ENCODE measurements at regions not wholly inside any gene's neighbourhood (a gene's known extent, or its start where the extent isn't known, plus 50 kb on each side); places are given as distances from the start of the nearest gene placed in this dataset.

GRCh38 chr6:74902089-74902488, 303.8 kb downstream of the COL12A1 start:
- H3K36me3 ChIP-seq = no peaks in the 10 kb centered on the region
- no peaks in the 10 kb centered on the region for H3K4me1 ChIP-seq
- intact Hi-C loops (cut with DNase I; ENCODE audit: low total_unique reads) = no loop called here
- H3K9me3 ChIP-seq = peaks cover 0 to 54% (median 22%) of the 10 kb centered on the region in 8 donors
- 72 to 89% (median 82%) methylated on average over 1 of the region's 1 CpG for WGBS, 5 donors
- H3K4me3 ChIP-seq = no peak overlapping the region
- H3K27me3 ChIP-seq (replicated peaks in 1 of 7) = no peaks in the 10 kb centered on the region
- DNase-seq = no peak
- H3K27ac ChIP-seq = no peak overlapping the region
- TF ChIP-seq POLR2AphosphoS5 (IDR thresholded peaks at IDR 0.05) (no peak), POLR2A (IDR thresholded peaks at IDR 0.05) (no peak), CTCF (IDR thresholded peaks at IDR 0.05 in 8 of 11, conservative IDR thresholded peaks at IDR 0.05 in 3 of 11) (no peak)

- TF ChIP-seq POLR2AphosphoS5 (IDR thresholded peaks at IDR 0.05) (no peak), POLR2A (IDR thresholded peaks at IDR 0.05) (no peak), CTCF (IDR thresholded peaks at IDR 0.05 in 8 of 11, conservative IDR thresholded peaks at IDR 0.05 in 3 of 11) (no peak)
- intact Hi-C loops (cut with DNase I; ENCODE audit: low total_unique reads) = no loop called here
- WGBS, 5 donors = 68 to 87% (median 80%) methylated on average over 3 of the region's 3 CpGs
These were observed 304.3 kb downstream of the COL12A1 start for GRCh38 chr6:74901576-74901975.

GRCh38 chr6:74899416-74899815, 306.4 kb downstream of the COL12A1 start:
- TF ChIP-seq POLR2A (IDR thresholded peaks at IDR 0.05) (no peak), CTCF (IDR thresholded peaks at IDR 0.05 in 8 of 11, conservative IDR thresholded peaks at IDR 0.05 in 3 of 11) (no peak)
- no peaks in the 10 kb centered on the region for H3K4me1 ChIP-seq
- 56 to 83% (median 73%) methylated on average over 4 of the region's 4 CpGs for WGBS, 5 donors
- H3K9me3 ChIP-seq = peaks cover 0 to 45% (median 21%) of the 10 kb centered on the region in 8 donors
- H3K4me3 ChIP-seq = no peak overlapping the region
- H3K27ac ChIP-seq = no peak overlapping the region
- no peaks in the 10 kb centered on the region for H3K27me3 ChIP-seq (replicated peaks in 1 of 7)
- no peaks in the 10 kb centered on the region for H3K36me3 ChIP-seq
- intact Hi-C loops (cut with DNase I; ENCODE audit: low total_unique reads) = no loop called here
- no peak for DNase-seq

More at GRCh38 chr6:74901576-74901975, 304.3 kb downstream of the COL12A1 start:
- H3K36me3 ChIP-seq = no peaks in the 10 kb centered on the region
- H3K4me1 ChIP-seq = no peaks in the 10 kb centered on the region
- DNase-seq = no peak
- H3K27me3 ChIP-seq (replicated peaks in 1 of 7) = no peaks in the 10 kb centered on the region
- peaks cover 0 to 56% (median 22%) of the 10 kb centered on the region in 8 donors for H3K9me3 ChIP-seq
- no peak overlapping the region for H3K4me3 ChIP-seq
- H3K27ac ChIP-seq = no peak overlapping the region

- WGBS, 5 donors = 71 to 79% (median 75%) methylated on average over 5 of the region's 5 CpGs
- Histone ChIP-seq H3K4me1 (no peaks in the 10 kb centered on the region), H3K9me3 (peaks cover 0 to 2% (median 0%) of the 10 kb centered on the region in 8 donors), H3K4me3 (no peak overlapping the region), H3K27me3 (replicated peaks in 1 of 7) (no peaks in the 10 kb centered on the region), H3K27ac (no peak overlapping the region), H3K36me3 (no peaks in the 10 kb centered on the region)
- TF ChIP-seq CTCF (IDR thresholded peaks at IDR 0.05 in 8 of 11, conservative IDR thresholded peaks at IDR 0.05 in 3 of 11) (no peak), POLR2A (IDR thresholded peaks at IDR 0.05) (no peak), POLR2AphosphoS5 (IDR thresholded peaks at IDR 0.05) (no peak)
- no peak for DNase-seq
- intact Hi-C loops (cut with DNase I; ENCODE audit: low total_unique reads) = no loop called here
These were observed 313.8 kb downstream of the COL12A1 start for GRCh38 chr6:74892091-74892490.
